HG03558 (cell line): ENCODE measurements at regions not wholly inside any gene's neighbourhood (a gene's known extent, or its start where the extent isn't known, plus 50 kb on each side); places are given as distances from the start of the nearest gene placed in this dataset.

Experiments
- ATAC-seq: cut with Tn5 transposase; IDR thresholded peaks from one replicate; pipeline ENCODE4 v1.9.1; 2021; ENCODE audit warnings: moderate number of reproducible peaks; ENCODE audit not compliant: unreplicated experiment; ENCODE audit errors: extremely low read depth

GRCh38 chr5:54927097-54927746 lies 58.2 kb downstream of the ESM1 start:
- ATAC-seq: no peak

- ATAC-seq: no peak
These were observed 60.9 kb downstream of the ESM1 start for GRCh38 chr5:54924487-54924886.

- ATAC-seq: no peak
These were observed 68.1 kb downstream of the ESM1 start for GRCh38 chr5:54917323-54917722.

GRCh38 chr5:54915466-54916027 lies 69.8 kb downstream of the ESM1 start:
- ATAC-seq: no peak

GRCh38 chr5:54912021-54912420 lies 73.4 kb downstream of the ESM1 start:
- no peak for ATAC-seq

GRCh38 chr5:54909911-54910870 lies 75.2 kb downstream of the ESM1 start:
- no peak for ATAC-seq

GRCh38 chr5:54908774-54909525 lies 76.4 kb downstream of the ESM1 start:
- no peak for ATAC-seq

- no peak for ATAC-seq
These were observed 79.4 kb downstream of the ESM1 start for GRCh38 chr5:54905942-54906537.

GRCh38 chr5:54905246-54905795 lies 80.1 kb downstream of the ESM1 start:
- ATAC-seq: no peak

GRCh38 chr5:54904425-54904824 lies 81.0 kb downstream of the ESM1 start:
- ATAC-seq: no peak

GRCh38 chr5:54902791-54903473 lies 82.5 kb downstream of the ESM1 start:
- ATAC-seq: peak; percentile 100

- ATAC-seq: no peak
These were observed 84.2 kb downstream of the ESM1 start for GRCh38 chr5:54900984-54901725.

GRCh38 chr5:54897001-54897400 lies 88.4 kb downstream of the ESM1 start:
- ATAC-seq: no peak

- ATAC-seq: no peak
These were observed 89.5 kb downstream of the ESM1 start for GRCh38 chr5:54895816-54896341.

- ATAC-seq: no peak
These were observed 90.2 kb downstream of the ESM1 start for GRCh38 chr5:54894957-54895815.

- no peak for ATAC-seq
These were observed 95.6 kb downstream of the ESM1 start for GRCh38 chr5:54889826-54890225.

GRCh38 chr5:54887663-54888062 lies 97.7 kb downstream of the ESM1 start:
- no peak for ATAC-seq
